ENCODE measurements at regions not wholly inside any gene's neighbourhood (a gene's known extent, or its start where the extent isn't known, plus 50 kb on each side); places are given as distances from the start of the nearest gene placed in this dataset.

- DNase-seq: no peak
Observed at GRCh38 chr22:48554893-48555572, 1272.6 kb downstream of the BRD1 start.

- DNase-seq: no peak
Observed at GRCh38 chr22:48553694-48554308, 1273.9 kb downstream of the BRD1 start.

- DNase-seq: no peak
Observed at GRCh38 chr22:48553119-48553518, 1274.6 kb downstream of the BRD1 start.

- DNase-seq: no peak
Observed at GRCh38 chr22:48551716-48552268, 1275.9 kb downstream of the BRD1 start.

DNA sequence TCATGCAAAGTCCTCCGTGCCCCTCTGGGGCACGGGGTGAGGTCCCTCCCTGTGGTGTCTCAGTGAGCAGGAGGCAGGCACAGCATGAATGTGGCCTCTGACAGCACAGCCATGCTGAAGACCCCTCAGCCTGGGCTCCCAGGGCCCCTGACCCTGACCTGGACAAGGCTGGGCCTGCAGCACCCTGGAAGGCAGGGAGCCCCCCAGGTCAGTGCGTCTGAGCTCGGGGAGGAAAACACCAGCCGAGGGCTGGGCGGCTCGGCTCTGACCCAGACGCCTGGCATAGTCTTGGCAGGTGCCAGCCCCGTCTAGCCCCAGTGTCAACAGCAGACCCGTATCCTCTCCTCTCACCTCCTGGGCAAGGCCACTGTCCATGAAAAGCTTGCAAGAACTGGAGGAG lies 1276.6 kb downstream of the BRD1 start:
- DNase-seq: no peak

DNA sequence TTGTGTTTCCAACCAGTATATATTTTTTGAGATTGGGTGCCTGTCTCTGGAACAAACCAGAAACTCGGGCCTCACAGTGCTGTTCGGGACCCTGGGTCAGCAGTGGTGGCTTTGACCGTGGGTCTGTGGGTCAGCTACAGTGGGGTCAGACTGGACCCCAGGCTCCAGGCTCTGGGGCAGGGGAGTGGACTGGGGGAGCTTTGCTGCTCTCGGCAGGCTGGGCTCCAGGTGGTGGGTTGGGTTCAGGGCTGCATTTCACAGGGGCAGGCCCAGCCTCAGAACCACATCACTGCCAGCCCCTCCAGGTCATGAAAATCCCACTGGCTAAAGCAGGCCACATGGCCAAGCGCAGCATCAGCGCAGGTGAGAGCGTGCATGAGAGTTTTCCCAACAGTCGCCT lies 1279.3 kb downstream of the BRD1 start:
- DNase-seq: no peak

- no peak for DNase-seq
Observed at GRCh38 chr22:48547971-48548370, 1279.7 kb downstream of the BRD1 start.

- no peak for DNase-seq
Observed at GRCh38 chr22:48546653-48547424, 1280.8 kb downstream of the BRD1 start.

DNA sequence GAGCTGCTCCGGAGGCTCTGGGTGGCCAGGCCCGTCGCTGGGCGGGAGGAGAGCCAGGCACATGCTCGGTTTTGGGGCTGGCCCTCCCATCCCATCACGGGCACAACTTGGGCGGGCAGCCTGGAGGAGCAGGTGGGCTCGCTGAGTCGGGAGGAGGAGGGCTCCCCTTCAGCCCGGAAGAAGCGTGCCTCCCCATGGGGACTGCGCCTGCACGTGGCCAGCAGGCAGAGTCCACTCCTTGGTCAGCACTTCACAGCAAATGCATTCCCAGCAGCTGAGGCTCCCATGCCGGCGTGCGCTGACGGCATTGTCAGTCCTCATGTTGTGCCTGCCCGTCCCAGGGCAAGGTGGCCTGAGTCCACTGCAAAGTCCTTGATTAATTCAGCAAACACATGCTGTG lies 1281.7 kb downstream of the BRD1 start:
- DNase-seq: no peak

DNA sequence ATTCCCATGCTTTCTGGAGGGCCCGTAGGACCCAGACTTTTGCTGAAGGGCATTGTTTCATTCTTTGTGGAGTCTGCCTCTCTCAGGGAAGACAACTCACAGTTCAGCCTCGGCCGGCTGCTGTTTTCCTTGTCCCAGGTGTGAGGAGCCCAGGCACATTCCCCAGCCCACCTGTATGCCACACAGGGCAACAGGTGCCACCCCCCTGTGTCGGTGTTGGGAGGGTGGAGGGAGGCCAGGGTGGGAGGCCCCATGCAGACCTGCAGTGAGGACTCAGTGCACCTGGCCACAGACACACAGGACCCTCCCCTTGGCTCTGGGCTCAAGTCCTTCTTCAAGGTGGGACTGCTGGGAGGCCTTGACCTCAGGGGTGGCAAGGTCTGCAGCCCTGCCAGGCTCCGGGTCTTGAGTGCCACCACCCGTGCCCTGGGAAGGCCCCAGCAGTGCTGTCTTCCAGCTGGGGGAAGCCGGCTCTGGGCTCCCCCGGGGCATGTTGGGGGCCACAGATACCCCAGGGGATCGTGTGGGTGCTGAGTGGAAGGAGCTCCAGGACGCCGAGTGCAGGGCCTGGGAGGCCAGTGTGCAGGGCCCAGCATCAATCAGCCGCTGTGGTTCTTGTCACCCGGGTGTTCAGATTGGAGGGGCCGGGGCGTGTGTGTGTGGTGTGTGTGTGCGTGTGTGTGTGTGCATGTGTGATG lies 1286.1 kb downstream of the BRD1 start:
- no peak for DNase-seq

DNA sequence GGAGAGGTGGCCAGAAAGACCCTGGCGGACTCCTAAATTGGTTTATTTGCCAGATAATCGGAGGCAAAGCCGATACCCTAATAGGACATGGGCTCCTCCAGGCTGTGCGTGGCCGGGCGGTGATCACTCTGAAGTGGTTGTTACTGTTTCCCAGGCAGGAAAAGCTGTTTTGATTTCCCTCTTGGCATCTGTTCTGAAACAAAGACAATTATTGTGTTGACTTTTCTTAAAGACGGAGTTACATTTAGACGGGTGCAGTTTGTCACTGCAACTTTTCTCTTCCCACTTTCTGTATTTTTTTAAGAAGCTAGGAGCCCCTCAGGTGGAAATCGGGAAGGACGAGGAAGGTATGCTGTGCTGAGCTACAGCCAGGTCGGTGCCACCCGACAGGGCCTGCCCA lies 1288.4 kb downstream of the BRD1 start:
- no peak for DNase-seq

GRCh38 chr22:48538291-48538820 lies 1289.3 kb downstream of the BRD1 start:
- no peak for DNase-seq

- peak in 13 of 51 donors; percentile 45 to 86 (median 58) for DNase-seq
Observed at GRCh38 chr22:48537343-48537680, 1290.4 kb downstream of the BRD1 start.

DNA sequence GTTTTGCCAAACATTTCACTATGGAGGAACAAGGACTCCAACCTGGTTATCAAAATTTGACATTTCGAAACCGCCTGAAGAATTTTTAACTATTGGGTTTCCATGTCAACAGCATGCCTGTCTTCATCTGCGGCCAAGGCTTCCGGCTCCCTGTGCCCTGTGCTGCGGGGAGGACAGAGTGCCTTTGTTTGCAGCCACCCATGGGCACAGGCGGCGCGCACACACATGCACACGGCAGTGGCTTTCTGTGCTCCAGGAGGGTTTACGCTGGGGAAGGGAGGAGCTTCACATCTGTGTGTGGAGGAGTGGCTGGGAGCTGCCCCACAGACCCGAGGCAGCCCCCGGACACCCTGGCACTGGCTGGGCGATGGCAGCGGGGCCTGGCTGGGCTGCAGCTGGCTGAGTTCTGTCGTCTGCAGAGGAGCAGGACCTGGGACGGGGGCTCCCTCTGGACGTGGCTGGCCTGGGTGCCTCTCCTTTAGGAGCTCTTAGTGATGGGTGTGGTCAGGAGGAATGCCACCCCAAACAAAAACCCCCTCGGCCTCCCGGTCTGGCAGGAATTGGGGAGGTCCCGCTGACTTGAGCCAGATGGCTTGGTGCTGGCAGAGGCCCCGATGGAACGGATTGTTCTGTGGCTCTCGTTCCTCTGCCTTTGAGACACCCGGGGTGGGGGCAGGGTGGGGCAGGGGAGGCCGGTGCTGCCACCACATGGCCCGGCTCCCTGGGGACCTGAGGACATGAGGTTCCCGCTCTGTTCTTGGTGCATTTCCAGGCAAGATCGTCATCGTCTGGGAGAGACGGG lies 1290.9 kb downstream of the BRD1 start:
- peak in 48 of 51 donors; percentile 21 to 89 (median 68) for DNase-seq

DNA sequence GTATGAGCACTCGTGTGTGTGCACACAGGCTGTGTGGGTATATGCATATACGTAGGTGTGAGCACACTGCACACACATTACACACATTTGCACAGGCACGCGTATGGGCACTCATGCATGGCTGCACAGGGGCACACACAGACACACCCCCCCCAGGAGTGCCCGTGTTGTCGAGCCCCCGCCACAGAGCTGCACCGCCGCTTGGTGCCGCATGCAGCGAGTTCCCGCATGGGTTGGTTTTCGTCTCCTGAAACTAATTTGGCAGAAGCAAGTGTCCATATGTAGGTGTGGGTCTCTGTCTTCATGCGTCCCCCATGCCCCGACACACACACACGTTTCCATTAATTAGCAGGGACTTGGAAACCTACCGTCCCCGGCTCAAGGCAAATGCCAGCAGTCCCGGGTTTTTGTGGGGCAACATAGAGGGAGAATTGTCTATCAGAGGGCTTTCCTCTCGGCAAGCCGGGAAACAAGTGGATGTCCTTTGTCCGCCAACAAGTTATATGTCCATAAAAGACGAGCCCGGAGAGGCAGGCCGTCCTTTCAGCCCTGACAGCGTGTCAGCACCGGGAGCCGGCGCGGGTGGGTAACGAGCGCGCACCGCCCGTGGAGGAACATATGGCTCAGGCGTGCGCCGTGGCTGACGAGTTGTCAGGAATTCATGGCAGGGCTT lies 1291.7 kb downstream of the BRD1 start:
- peak in 29 of 51 donors; percentile 33 to 81 (median 50) for DNase-seq

- no peak for DNase-seq
Observed at GRCh38 chr22:48534395-48534958, 1293.2 kb downstream of the BRD1 start.

GRCh38 chr22:48532986-48533385 lies 1294.7 kb downstream of the BRD1 start:
- DNase-seq: no peak

DNA sequence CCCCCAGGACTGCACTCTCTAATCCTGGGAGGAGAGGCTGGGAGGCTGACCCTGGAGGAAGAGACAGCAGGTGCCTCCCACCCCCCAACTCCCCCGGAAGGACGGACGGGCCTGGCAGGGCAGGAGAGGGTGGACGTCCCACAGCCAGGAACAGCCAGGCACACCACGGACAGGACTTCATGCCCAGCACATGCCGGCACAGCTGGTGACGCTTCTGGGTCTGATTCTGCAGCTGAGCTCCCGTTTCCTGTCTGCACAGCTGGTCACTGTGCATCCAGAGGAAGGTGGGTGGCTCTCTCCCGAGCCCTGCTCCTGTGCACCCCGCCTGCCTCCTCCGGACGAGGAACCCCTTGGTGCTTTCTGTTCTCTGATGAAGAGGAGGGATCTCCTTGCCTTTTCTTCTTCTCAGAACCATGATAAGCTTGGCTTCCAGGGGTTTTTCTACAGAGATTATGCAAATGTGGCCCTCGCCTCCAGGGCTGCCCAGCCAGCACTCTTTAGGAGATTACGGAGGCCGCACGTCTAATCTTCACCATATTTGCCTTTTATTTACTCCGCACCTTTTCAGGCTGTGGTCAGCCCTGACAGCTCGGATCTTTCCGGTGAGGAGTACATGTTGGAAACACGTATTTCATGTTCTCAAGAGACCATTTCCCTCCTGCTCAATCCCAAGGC lies 1295.8 kb downstream of the BRD1 start:
- DNase-seq: peak in 17 of 51 donors; percentile 10 to 45 (median 22)

DNA sequence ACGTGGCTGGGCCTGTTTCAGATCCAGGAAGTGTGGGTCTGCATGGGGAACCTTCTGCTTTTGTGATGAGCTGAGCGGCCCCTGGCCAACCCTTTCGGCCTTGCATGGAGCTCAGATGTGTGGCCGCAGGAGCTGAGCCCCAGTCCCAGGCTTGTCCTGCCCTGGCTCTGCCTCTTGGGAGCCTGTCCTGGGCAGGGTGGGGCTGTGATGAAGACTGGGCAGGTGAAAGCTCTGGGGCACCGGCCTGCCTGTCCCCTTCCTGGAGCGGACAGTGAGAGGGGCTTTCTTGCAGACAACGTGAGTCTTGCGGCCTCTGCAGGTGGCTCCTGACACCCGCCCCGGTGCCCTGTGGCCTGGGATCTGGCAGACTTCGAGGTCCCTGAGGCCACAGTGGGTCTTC lies 1296.6 kb downstream of the BRD1 start:
- no peak for DNase-seq

Measured in hypothalamus (tissue), 51 donors.